Stomach (tissue), 8 donors: ENCODE measurements at regions not wholly inside any gene's neighbourhood (a gene's known extent, or its start where the extent isn't known, plus 50 kb on each side); places are given as distances from the start of the nearest gene placed in this dataset.

Source experiments
- DNase-seq, 2 donors: peaks; one replicate each; pipeline versions ENCODE4 v3.0.0 to v3.0.0-alpha.2; 2013 to 2019
- H3K27ac ChIP-seq, 5 donors: fragments of 200-600 bp in 4 of 5; sonication (generic) in 4 of 5; one replicate each; pipeline ENCODE4 v1.5.1; 2013 to 2019; ENCODE audit warnings: mild to moderate bottlenecking in 1 of 5, moderate library complexity in 1 of 5
- H3K27me3 ChIP-seq, 3 donors: fragments of 200-600 bp; sonication (generic); one replicate each; pipeline ENCODE4 v1.5.1; 2017 to 2019; ENCODE audit warnings: mixed run types in 1 of 3
- H3K36me3 ChIP-seq, 4 donors: fragments of 200-600 bp; sonication (generic); 1 replicate in 3 of 4; 2 replicates in 1 of 4; pipeline ENCODE4 v1.5.1; 2016 to 2019
- H3K4me1 ChIP-seq, 4 donors: fragments of 200-600 bp; sonication (generic); one replicate each; pipeline ENCODE4 v1.5.1; 2016 to 2019
- H3K4me3 ChIP-seq, 4 donors: fragments of 200-600 bp; sonication (generic) in 3 of 4; one replicate each; pipeline ENCODE4 v1.5.1; 2016 to 2019; ENCODE audit warnings: mild to moderate bottlenecking in 1 of 4
- H3K9me3 ChIP-seq, 4 donors: fragments of 200-600 bp; sonication (generic); one replicate each; pipeline ENCODE4 v1.5.1; 2016 to 2019
- EP300 ChIP-seq: sonication (generic); formaldehyde crosslinking; IDR thresholded peaks from one replicate; pipeline ENCODE4 v1.6.1; 2017; ENCODE audit warnings: antibody characterized with exemption
- POLR2A ChIP-seq, 4 donors: fragments of 450-650 bp; IDR thresholded peaks; one replicate each; pipeline ENCODE4 v1.6.1; 2016; ENCODE audit warnings: antibody characterized with exemption in 4 of 4, control low read depth in 2 of 4, mild to moderate bottlenecking in 1 of 4, moderate library complexity in 1 of 4
- POLR2AphosphoS5 ChIP-seq, 3 donors: sonication (generic); formaldehyde crosslinking; IDR thresholded peaks; one replicate each; pipeline ENCODE4 v1.6.1; 2016; ENCODE audit warnings: antibody characterized with exemption in 3 of 3
- WGBS, 5 donors: extraction: QIAGEN DNeasy Blood & Tissue Kit in 3 of 5; methylation state at CpG; one replicate each; pipeline versions ENCODE4 v1.1.5 to v1.1.7; 2013 to 2018; 5-methylcytosine and 5-hydroxymethylcytosine counted together
- intact Hi-C: fragments of 100-400 bp; cut with DNase I; formaldehyde crosslinking; loops from one replicate; pipeline ENCODE4 v1.15.1; 2023; ENCODE audit warnings: low total_unique reads
- TF ChIP-seq, protein P1 (sequence below), 7 experiments: fragments of 450-650 bp in 4 of 7; fragments of 200-600 bp in 3 of 7; sonication (generic) in 3 of 7; IDR thresholded peaks; one replicate each; pipeline ENCODE4 v1.5.1; 2016 to 2019; ENCODE audit warnings: antibody characterized with exemption in 7 of 7, control low read depth in 2 of 7, mild to moderate bottlenecking in 1 of 7
- donor health status: healthy with polysubstance abuse.
- donor health status: Bipolar disorder and iron deficiency.
- donor health status: healthy.

DNA sequence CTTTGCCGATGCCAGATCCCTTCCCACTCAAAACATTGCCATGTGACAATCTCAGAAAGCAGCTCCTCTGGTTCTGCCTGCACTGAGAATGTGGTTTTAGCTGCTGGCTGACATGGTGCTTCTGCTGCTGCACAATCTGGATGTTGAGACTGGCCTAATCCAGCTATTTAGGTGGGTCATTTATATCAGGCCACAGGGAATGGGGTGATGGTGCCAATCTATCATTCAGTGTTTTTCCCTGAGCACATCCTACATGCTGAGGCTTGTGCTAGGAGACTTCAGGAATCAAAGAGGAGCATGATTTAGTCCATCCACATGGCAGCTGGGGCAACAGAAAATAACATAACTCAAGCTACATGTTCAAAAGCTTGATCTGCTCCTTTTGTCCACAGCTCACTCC lies 144.7 kb downstream of the CYRIA start:
- H3K4me1 ChIP-seq, result no peaks in the 10 kb centered on the region
- no peaks in the 10 kb centered on the region for H3K9me3 ChIP-seq
- intact Hi-C loops, result no loop called here
- TF ChIP-seq EP300 (no peak), POLR2AphosphoS5 (IDR thresholded peaks at IDR 0.05) (no peak), POLR2A (IDR thresholded peaks at IDR 0.05) (no peak)
- TF ChIP-seq, protein P1, sequence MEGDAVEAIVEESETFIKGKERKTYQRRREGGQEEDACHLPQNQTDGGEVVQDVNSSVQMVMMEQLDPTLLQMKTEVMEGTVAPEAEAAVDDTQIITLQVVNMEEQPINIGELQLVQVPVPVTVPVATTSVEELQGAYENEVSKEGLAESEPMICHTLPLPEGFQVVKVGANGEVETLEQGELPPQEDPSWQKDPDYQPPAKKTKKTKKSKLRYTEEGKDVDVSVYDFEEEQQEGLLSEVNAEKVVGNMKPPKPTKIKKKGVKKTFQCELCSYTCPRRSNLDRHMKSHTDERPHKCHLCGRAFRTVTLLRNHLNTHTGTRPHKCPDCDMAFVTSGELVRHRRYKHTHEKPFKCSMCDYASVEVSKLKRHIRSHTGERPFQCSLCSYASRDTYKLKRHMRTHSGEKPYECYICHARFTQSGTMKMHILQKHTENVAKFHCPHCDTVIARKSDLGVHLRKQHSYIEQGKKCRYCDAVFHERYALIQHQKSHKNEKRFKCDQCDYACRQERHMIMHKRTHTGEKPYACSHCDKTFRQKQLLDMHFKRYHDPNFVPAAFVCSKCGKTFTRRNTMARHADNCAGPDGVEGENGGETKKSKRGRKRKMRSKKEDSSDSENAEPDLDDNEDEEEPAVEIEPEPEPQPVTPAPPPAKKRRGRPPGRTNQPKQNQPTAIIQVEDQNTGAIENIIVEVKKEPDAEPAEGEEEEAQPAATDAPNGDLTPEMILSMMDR (IDR thresholded peaks at IDR 0.05), result no peak
- DNase-seq, result no peak
- H3K27me3 ChIP-seq, result peaks cover 0 to 8% (median 0%) of the 10 kb centered on the region in 3 donors
- H3K4me3 ChIP-seq, result no peak overlapping the region
- 0 to 40% (median 0%) methylated on average over 1 of the region's 1 CpG for WGBS, 5 donors
- H3K27ac ChIP-seq, result no peak overlapping the region
- H3K36me3 ChIP-seq, result no peaks in the 10 kb centered on the region

DNA sequence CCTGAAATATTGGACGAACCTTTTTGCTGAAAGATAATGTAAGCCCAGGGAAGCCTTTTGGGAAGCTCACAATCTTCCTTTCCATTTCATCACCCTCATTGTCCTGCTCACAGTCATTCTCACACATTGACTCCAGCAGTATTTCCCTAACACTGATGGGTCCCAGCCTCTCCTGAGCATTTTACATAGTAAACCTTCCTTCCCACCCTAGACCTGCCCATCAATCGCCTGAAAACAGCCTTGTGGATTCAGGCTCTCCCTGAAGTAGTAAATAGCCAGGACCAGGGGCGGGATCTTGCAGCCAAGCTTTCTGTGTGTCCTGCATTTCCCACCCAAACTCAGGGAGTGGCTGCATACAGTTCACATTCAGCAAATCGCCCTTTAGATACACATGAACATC lies 149.9 kb downstream of the CYRIA start:
- H3K4me1 ChIP-seq, result no peaks in the 10 kb centered on the region
- no peak overlapping the region for H3K27ac ChIP-seq
- H3K36me3 ChIP-seq, result no peaks in the 10 kb centered on the region
- H3K27me3 ChIP-seq, result peaks cover 0 to 15% (median 0%) of the 10 kb centered on the region in 3 donors
- H3K9me3 ChIP-seq, result no peaks in the 10 kb centered on the region
- no peak for DNase-seq
- intact Hi-C loops, result no loop called here
- WGBS, 5 donors, result 63 to 75% (median 68%) methylated on average over 4 of the region's 4 CpGs
- TF ChIP-seq POLR2AphosphoS5 (IDR thresholded peaks at IDR 0.05) (no peak), EP300 (no peak), POLR2A (IDR thresholded peaks at IDR 0.05) (no peak)
- TF ChIP-seq, protein P1 (IDR thresholded peaks at IDR 0.05), result no peak
- H3K4me3 ChIP-seq, result no peak overlapping the region

DNA sequence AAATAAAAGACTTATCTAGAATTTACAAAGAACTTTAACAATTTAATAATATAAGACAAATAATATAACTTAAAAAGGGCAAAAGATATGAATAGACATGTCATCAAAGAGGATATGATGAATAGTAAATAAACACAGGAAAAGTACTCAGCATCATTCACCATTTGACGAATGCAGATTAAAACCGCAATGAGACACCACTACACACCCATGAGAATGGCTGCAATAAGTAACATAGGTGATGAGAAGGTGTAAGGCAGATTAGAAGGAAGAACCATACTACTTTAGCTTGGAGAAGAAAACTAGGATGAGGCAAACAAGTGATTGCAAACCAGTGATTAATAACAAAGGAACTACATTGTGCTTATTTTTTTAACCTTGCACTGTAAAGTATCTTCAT lies 152.0 kb downstream of the CYRIA start:
- Histone ChIP-seq H3K27me3 (peaks cover 0 to 23% (median 15%) of the 10 kb centered on the region in 3 donors), H3K4me1 (peaks cover 0 to under 1% (median under 1%) of the 10 kb centered on the region in 4 donors), H3K36me3 (no peaks in the 10 kb centered on the region), H3K27ac (no peak overlapping the region), H3K4me3 (no peak overlapping the region), H3K9me3 (no peaks in the 10 kb centered on the region)
- TF ChIP-seq, protein P1 (IDR thresholded peaks at IDR 0.05), result no peak
- TF ChIP-seq POLR2A (IDR thresholded peaks at IDR 0.05), result no peak
- no peak for TF ChIP-seq POLR2AphosphoS5 (IDR thresholded peaks at IDR 0.05)
- no peak for DNase-seq
- intact Hi-C loops, result no loop called here
- WGBS, 5 donors, result 50 to 60% (median 57%) methylated on average over 2 of the region's 2 CpGs

DNA sequence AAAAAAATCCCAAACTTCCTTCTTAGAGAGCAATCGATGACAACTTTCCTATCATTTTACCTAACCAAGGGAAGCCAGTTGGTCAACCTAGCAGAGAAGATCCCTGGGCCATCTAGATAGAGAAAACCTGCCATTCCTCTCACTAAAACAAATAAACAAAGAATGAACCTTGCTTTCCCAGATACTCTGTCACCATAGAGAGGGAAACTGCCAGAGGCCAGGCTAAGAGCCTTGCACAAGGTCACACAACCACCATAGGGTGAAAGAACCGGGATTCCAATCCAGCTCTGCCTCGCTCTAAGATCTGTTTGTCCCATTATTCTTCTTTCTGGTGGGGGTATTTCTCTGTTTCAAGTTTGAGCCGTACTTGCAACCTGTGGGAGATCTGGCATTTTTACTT lies 154.6 kb downstream of the CYRIA start:
- no peak for DNase-seq
- no peaks in the 10 kb centered on the region for H3K9me3 ChIP-seq
- H3K36me3 ChIP-seq, result no peaks in the 10 kb centered on the region
- H3K27me3 ChIP-seq, result peaks cover 0 to 43% (median 33%) of the 10 kb centered on the region in 3 donors
- H3K27ac ChIP-seq, result no peak overlapping the region
- peaks cover 11 to 13% (median 12%) of the 10 kb centered on the region in 4 donors for H3K4me1 ChIP-seq
- TF ChIP-seq EP300, result no peak
- TF ChIP-seq, protein P1 (IDR thresholded peaks at IDR 0.05), result no peak
- no peak for TF ChIP-seq POLR2AphosphoS5 (IDR thresholded peaks at IDR 0.05)
- no peak for TF ChIP-seq POLR2A (IDR thresholded peaks at IDR 0.05)
- H3K4me3 ChIP-seq, result no peak overlapping the region
- WGBS, 5 donors, result 78 to 92% (median 87%) methylated on average over 4 of the region's 4 CpGs
- intact Hi-C loops, result no loop called here
